Brain microvascular endothelial cell (primary cell): ENCODE measurements at regions not wholly inside any gene's neighbourhood (a gene's known extent, or its start where the extent isn't known, plus 50 kb on each side); places are given as distances from the start of the nearest gene placed in this dataset.

Source experiments
- DNase-seq: peaks from one replicate; pipeline ENCODE4 v3.0.0-alpha.2; 2020
- H3K27ac ChIP-seq: fragments of 250-450 bp; sonication (Bioruptor Pico); 2 replicates; pipeline ENCODE4 v1.5.1; 2020; ENCODE audit warnings: mild to moderate bottlenecking, moderate library complexity
- H3K27me3 ChIP-seq: fragments of 250-450 bp; sonication (Bioruptor Pico); replicated peaks from 2 replicates; pipeline ENCODE4 v1.5.1; 2020; ENCODE audit warnings: mild to moderate bottlenecking
- H3K36me3 ChIP-seq: fragments of 250-450 bp; sonication (Bioruptor Pico); replicated peaks from 2 replicates; pipeline ENCODE4 v1.5.1; 2020; ENCODE audit warnings: mild to moderate bottlenecking
- H3K4me3 ChIP-seq: 2 replicates; pipeline ENCODE4 v1.5.1; 2011; ENCODE audit warnings: low read depth, mild to moderate bottlenecking, control low read depth, low read length, moderate library complexity
- CTCF ChIP-seq: IDR thresholded peaks from 2 replicates; pipeline ENCODE4 v1.5.1; 2011; ENCODE audit warnings: low read depth, mild to moderate bottlenecking, moderate library complexity, low read length, control low read depth, inconsistent platforms; ENCODE audit errors: missing control alignments
- in situ Hi-C: cut with HindIII; loops from 2 replicates; pipeline ENCODE4 v1.10.0; 2017; ENCODE audit warnings: low sequenced_read_pairs, low pct_ligation_motif_present

GRCh38 chr5:176725521-176726280 is 78.4 kb downstream of the TSPAN17 start:
- no peak overlapping the region for H3K27ac ChIP-seq

GRCh38 chr5:176726746-176727527 is 79.7 kb downstream of the TSPAN17 start:
- Histone ChIP-seq H3K36me3 (no peaks in the 10 kb centered on the region), H3K4me3 (no peak overlapping the region), H3K27ac (no peak overlapping the region), H3K27me3 (peaks cover 21% of the 10 kb centered on the region)
- no peak for TF ChIP-seq CTCF
- no peak for DNase-seq
- in situ Hi-C loops: no loop called here

More at GRCh38 chr5:176725521-176726280, 78.4 kb downstream of the TSPAN17 start:
- Histone ChIP-seq H3K36me3 (no peaks in the 10 kb centered on the region), H3K4me3 (no peak overlapping the region), H3K27me3 (peaks cover 18% of the 10 kb centered on the region)
- no peak for DNase-seq
- no peak for TF ChIP-seq CTCF
- in situ Hi-C loops: no loop called here

GRCh38 chr5:176727528-176727900 is 80.2 kb downstream of the TSPAN17 start:
- in situ Hi-C loops: no loop called here
- Histone ChIP-seq H3K4me3 (no peak overlapping the region), H3K27ac (no peak overlapping the region), H3K36me3 (no peaks in the 10 kb centered on the region), H3K27me3 (peaks cover 21% of the 10 kb centered on the region)
- TF ChIP-seq CTCF: no peak
- DNase-seq: no peak

GRCh38 chr5:176727983-176728675 is 80.8 kb downstream of the TSPAN17 start:
- TF ChIP-seq CTCF: no peak
- H3K27ac ChIP-seq: no peak overlapping the region
- DNase-seq: no peak
- H3K27me3 ChIP-seq: peaks cover 18% of the 10 kb centered on the region
- no peak overlapping the region for H3K4me3 ChIP-seq
- no peaks in the 10 kb centered on the region for H3K36me3 ChIP-seq
- in situ Hi-C loops: no loop called here

GRCh38 chr5:176728831-176729251 is 81.5 kb upstream of the UNC5A start:
- Histone ChIP-seq H3K36me3 (no peaks in the 10 kb centered on the region), H3K4me3 (no peak overlapping the region), H3K27ac (no peak overlapping the region), H3K27me3 (peaks cover 16% of the 10 kb centered on the region)
- in situ Hi-C loops: no loop called here
- DNase-seq: no peak
- no peak for TF ChIP-seq CTCF
